ENCODE measurements at regions not wholly inside any gene's neighbourhood (a gene's known extent, or its start where the extent isn't known, plus 50 kb on each side); places are given as distances from the start of the nearest gene placed in this dataset.

- POLR2A ChIA-PET = no interaction called here
- in situ Hi-C loops (cut with MboI) = no loop called here
- intact Hi-C loops (cut with micrococcal nuclease) = no loop called here
- Histone ChIP-seq H3K4me1 (replicated peaks in 1 of 2; ENCODE audit: control insufficient read depth in 2 of 2, insufficient read depth in 2 of 2, low read length in 2 of 2) (peaks cover 0 to 5% of the 10 kb centered on the region in 2 experiments; a peak in 2 of 5 replicates), H4K20me1 (replicated peaks; ENCODE audit: control insufficient read depth, insufficient read depth, low read length) (no peaks in the 10 kb centered on the region), H3K9me3 (replicated peaks; ENCODE audit: control insufficient read depth, insufficient read depth, low read depth, low read length) (no peaks in the 10 kb centered on the region), H3K27ac (ENCODE audit: extremely low read depth, low read depth, low read length) (no peak overlapping the region), H3K9ac (ENCODE audit: insufficient read depth in 1 of 2, low read depth in 2 of 2, low read length in 2 of 2) (no peak overlapping the region), H2AFZ (ENCODE audit: low read depth, low read length) (no peak overlapping the region), H3K4me3 (no peak overlapping the region), H3K79me2 (ENCODE audit: control insufficient read depth, insufficient read depth, low read length) (no peaks in the 10 kb centered on the region), H3K9me1 (ENCODE audit: control insufficient read depth, insufficient read depth, low read length) (no peaks in the 10 kb centered on the region), H3K36me3 (ENCODE audit: control insufficient read depth, insufficient read depth, low read length) (no peaks in the 10 kb centered on the region), H3K27me3 (ENCODE audit: control insufficient read depth in 2 of 2, insufficient read depth in 2 of 2, low read length in 2 of 2) (peaks cover 0 to 6% of the 10 kb centered on the region in 2 experiments; a peak in 1 of 5 replicates), H3K4me2 (ENCODE audit: insufficient read depth, low read length) (no peak overlapping the region)
- FAIRE-seq (no peak), DNase-seq (ENCODE audit: extremely low read depth in 1 of 4, low spot score in 3 of 4) (no peak), ATAC-seq (no peak)
- 43% methylated on average over 5 of the region's 5 CpGs for WGBS (ENCODE audit: insufficient coverage, low coverage, missing lambda C conversion rate)
- TF ChIP-seq ZNF217 (CRISPR knock-in tag; IDR thresholded peaks at IDR 0.05) (no peak), HLTF (IDR thresholded peaks at IDR 0.05) (no peak), KLF13 (tag; IDR thresholded peaks at IDR 0.05; ENCODE audit: borderline replicate concordance, low read depth) (no peak), RBM14 (IDR thresholded peaks at IDR 0.05; ENCODE audit: borderline replicate concordance, insufficient read depth, low read depth, low read length) (no peak), HCFC1 (IDR thresholded peaks at IDR 0.05; ENCODE audit: low read depth, low read length) (no peak), ZNF778 (CRISPR knock-in tag; IDR thresholded peaks at IDR 0.05) (no peak), FOSL1 (tag; conservative IDR thresholded peaks at IDR 0.05) (no peak), ARID2 (IDR thresholded peaks at IDR 0.05) (no peak), NFIX (CRISPR knock-in tag; IDR thresholded peaks at IDR 0.05; ENCODE audit: low read depth) (no peak), ARID1B (IDR thresholded peaks at IDR 0.05) (no peak), TOE1 (IDR thresholded peaks at IDR 0.05; ENCODE audit: borderline replicate concordance) (no peak), TOE1 (CRISPR knock-in tag; IDR thresholded peaks at IDR 0.05; ENCODE audit: borderline replicate concordance, low read depth) (no peak)
- CTCF ChIA-PET (ENCODE audit: low intra/inter-chr PET ratio) = no interaction called here
- no TSS peak for BruUV-seq (replicated peaks)
Observed at GRCh38 chr22:23503142-23503541, 76.9 kb downstream of the IGLL1 start.

All from K562 (cell line).